ENCODE measurements at regions not wholly inside any gene's neighbourhood (a gene's known extent, or its start where the extent isn't known, plus 50 kb on each side); places are given as distances from the start of the nearest gene placed in this dataset.
"Not testable (repeated sequence)": the region's sequence is repeated elsewhere in the genome, so short reads cannot be mapped to it uniquely, and the experiment has no call there.

GRCh38 chr11:123338997-123339752 lies 90.9 kb upstream of the GRAMD1B start:
- peak; percentile 29 for DNase-seq

DNA sequence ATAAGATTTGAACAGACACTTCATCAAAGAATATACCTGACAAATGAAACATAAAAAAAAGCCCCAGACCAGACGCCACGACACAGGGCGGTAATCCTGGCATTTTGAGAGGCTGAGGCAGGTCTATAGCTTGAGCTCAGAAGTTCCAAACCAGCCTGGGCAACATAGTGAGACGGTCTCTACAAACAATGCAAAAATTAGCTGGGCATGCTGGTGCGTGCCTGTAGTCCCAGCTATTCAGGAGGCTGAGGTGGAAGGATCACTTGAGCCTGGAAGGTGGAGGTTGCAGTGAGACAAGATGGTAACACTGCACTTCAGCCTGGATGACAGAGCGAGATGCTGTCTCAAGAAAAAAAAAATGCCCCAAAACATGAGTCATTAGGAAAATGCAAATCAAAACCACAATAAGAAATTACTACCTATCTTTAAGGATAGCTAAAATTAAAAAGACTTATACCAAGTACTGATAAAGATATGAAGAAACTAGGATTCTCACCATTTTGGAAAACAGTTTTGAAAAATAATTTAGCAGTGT lies 91.7 kb upstream of the GRAMD1B start:
- peak; percentile 26 for DNase-seq

GRCh38 chr11:123334925-123335324 lies 95.1 kb upstream of the GRAMD1B start:
- no peak for DNase-seq

GRCh38 chr11:123332577-123332976 lies 97.5 kb upstream of the GRAMD1B start:
- not testable (repeated sequence) for DNase-seq

DNA sequence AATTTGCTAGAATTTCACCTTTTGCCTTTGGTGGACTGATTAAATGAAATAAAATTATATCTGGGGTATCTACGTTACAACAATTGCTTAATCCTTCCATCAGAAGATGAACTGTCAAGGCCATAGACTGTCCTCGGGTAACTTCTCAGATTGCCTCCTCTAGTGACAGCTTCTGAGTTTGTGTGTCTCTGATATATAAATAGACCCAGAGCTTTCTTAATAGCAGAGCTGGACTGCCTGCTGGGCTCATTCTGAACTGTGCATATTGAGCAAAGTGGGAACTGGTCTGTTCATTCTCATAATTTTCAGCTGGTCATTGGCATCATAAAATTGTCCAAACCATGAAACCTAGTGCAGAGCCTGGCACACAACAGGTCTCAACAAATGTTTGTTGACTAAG lies 99.1 kb upstream of the GRAMD1B start:
- DNase-seq = no peak

GRCh38 chr11:123330471-123330870 lies 99.6 kb upstream of the GRAMD1B start:
- DNase-seq = no peak

DNA sequence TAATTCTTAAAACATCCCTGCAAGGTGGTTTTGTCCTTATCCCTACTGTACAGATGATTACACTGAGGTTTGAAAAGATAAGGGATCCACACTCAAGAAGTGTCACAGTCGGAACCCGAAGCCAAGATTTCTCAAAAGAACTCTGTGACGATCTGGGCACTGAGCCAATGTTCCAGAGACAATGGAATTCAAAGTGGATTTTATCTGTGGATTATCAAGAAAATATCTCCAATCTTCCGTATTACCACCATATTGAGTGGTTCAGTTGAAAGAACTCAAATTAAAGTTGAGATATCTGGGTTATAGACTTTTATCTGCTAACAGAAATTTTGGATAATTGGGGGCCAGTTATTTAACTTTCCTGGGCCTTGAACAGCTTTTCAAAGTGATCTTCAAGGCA lies 100.0 kb upstream of the GRAMD1B start:
- DNase-seq = no peak

DNA sequence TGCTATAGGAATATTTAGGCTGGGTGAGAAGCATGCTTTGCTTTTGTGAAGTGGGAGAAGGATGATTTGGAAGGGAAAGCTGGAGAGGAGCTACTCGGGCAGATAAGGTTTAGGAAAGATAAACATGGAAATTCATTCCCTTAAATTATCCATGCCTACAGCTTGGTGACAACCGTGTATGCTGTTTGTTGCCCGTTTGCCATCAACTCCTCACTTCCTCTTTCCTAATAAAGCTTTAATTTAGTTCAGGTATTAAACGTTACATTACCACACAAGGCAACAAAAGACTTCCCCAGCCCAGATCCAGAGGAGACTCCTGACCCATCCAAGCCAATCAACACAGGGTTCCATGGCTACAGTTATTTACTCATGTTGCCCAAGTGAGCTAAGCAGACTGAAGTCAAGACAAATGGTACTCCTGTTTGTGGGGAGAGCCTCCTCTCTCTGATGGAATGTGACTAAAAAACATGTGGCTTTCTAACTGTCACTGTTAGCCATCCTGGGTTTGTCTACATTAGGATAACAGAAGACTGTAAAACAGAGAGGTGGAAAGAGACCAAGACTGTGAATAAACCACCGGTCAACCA lies 101.7 kb upstream of the GRAMD1B start:
- no peak for DNase-seq

- DNase-seq = no peak
Observed at GRCh38 chr11:123325533-123325932, 104.5 kb upstream of the GRAMD1B start.

GRCh38 chr11:123323568-123323967 lies 106.5 kb upstream of the GRAMD1B start:
- DNase-seq = no peak

DNA sequence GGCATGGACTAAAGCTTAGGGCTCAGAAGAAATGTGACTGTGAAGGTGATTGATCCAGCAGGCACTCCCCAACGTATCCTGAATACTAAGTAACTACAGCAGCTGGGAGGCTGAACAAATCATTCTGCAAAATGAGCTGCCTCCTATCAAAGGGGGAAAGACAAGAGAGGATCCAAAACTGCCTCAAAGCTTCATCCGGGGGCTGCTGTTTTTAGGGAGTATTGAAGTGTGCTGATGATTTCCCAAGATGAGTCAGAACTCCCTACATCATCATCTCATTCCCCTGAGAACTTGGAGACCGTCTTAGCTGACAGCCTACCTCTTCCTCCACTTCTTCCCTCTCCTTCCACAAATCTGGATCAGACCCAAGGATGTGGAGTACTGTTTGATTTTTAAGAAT lies 108.4 kb upstream of the GRAMD1B start:
- no peak for DNase-seq

DNA sequence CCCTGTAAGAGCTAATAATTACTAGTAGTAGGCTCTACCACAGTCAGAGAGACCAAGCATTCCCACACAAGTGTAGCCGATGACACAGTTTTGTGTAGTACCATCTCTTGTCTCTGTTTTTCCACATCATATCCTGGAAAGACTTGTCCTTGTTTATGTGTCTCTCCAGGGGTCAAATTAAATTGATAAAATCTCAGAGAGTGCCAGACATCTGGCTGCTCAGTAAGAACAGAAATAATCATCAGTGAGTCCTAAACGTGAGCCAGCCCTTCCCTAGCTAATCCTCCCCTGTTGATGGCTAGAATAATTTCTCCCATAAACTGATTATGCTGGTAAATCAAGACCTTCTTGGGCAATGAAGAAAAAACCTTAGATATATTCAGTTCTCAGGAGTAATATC lies 111.4 kb upstream of the GRAMD1B start:
- DNase-seq = no peak

- not testable (repeated sequence) for DNase-seq
Observed at GRCh38 chr11:123318132-123318531, 111.9 kb upstream of the GRAMD1B start.

- DNase-seq = no peak
Observed at GRCh38 chr11:123316003-123316402, 114.1 kb upstream of the GRAMD1B start.

DNA sequence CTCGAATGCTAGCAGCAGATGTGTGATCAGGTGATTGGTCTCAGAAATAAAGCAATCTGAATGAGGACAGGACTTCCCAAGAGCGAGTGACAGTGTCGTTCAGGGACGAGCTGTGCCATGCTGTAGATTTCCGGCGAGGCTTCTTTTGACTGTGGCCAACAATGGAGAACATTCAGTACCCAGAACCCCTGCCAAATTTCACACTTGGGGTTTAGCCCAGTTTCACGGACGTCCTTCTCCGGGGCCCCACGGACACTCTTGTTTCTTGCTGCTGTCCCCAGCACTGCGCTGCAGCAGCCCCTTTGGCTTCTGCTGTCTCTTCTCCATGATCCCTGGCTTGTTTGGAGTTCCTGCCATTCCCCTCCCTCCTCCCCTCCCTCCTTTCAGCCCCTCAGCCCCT lies 115.1 kb upstream of the GRAMD1B start:
- no peak for DNase-seq

DNA sequence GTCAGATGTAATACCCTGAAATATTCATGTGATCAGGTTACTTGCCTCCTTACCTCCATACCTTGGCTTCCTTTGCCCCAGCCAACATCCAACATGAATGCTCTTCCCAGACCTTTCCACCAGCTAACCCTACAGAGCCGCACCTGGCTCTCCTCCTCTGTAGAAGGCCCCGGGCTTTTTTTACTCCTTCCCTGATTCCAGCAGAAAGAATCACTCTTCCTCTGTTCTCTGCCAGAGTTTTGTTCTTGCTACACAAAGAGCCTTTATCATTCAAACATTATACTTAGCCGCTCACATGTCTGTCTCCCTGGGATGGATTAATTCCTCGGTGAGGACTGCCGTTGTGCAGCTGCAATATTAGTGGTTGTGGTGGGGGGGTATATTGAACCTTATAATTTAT lies 116.8 kb upstream of the GRAMD1B start:
- DNase-seq = no peak

DNA sequence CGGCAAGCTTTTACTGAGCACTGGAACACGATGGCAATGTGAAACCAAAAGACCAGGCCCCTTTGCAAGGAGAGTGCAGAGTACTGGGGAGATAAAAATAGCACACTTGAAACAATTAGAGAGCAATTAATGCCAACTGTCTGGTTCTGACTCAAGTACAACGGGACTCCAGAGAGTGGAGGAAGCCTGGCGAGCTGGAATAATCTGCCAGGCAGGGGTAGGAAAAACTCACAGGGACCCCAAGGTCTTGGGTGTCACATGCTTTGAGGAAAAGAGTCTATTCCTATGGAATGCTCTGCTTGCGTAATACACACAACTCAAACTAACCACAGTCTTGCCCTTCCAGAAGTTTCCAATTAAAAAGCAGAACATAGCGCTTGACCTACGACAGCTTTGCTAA lies 113.0 kb upstream of the CLMP start:
- DNase-seq = no peak

- DNase-seq = no peak
Observed at GRCh38 chr11:123307276-123307675, 112.2 kb upstream of the CLMP start.

- DNase-seq = no peak
Observed at GRCh38 chr11:123306531-123306930, 111.5 kb upstream of the CLMP start.

- no peak for DNase-seq
Observed at GRCh38 chr11:123305601-123306375, 110.7 kb upstream of the CLMP start.

- peak; percentile 21 for DNase-seq
Observed at GRCh38 chr11:123304828-123305466, 109.9 kb upstream of the CLMP start.

DNA sequence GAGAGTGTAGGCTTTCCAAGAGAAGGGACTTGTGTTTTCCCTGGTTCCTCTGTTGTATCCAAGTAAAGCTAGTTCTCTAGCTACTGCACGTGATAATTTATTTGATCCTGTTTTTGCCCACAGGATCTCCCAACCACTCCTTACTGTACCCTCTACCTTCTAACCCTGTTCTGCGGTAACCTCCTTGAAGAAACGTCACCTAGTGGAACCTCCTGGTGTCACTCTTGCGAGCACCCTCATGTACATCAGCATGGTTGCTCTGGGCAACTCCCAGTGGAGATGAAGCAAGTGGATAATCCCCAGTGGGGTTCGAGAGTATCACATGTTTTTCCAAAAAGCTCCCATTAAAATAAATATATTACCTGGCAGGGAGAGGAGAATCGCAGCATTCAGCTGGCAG lies 108.9 kb upstream of the CLMP start:
- peak; percentile 39 for DNase-seq

DNA sequence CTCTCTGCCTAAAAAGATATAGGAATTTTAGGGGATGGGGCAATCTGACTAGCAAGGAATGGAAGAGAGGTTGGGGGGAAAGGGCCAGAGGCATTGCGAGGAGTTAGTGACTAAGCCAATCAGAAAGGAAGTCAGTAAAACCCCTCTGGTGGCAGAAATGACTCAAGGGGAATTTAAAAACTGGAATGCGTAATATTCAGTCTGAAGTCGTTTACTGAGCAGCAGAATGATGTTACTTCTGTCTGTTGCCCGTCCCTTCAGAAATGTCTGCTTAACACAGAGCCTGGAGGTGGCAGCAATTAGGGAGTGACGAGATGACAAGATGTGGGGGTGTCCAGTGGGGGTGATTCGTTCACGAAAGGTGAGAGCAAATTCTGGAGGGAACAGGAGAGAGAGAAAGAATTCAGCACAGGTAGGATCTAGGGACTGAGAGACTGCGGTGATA lies 107.7 kb upstream of the CLMP start:
- peak; percentile 90 for DNase-seq
